IMR-90 (cell line): ENCODE measurements at regions not wholly inside any gene's neighbourhood (a gene's known extent, or its start where the extent isn't known, plus 50 kb on each side); places are given as distances from the start of the nearest gene placed in this dataset.

Experiments
- BHLHE40 ChIP-seq: fragments of 150-350 bp; IDR thresholded peaks from 2 replicates; pipeline ENCODE4 v1.6.1; 2016; ENCODE audit warnings: mild to moderate bottlenecking, low read depth, low read length
- CEBPB ChIP-seq: IDR thresholded peaks from 2 replicates; pipeline ENCODE4 v1.6.1; 2012; ENCODE audit warnings: low read depth, low read length, improper control_type of control experiment
- CHD1 ChIP-seq: IDR thresholded peaks from 2 replicates; pipeline ENCODE4 v1.6.1; 2012; ENCODE audit warnings: low read depth, low read length, improper control_type of control experiment
- CTCF ChIP-seq: conservative IDR thresholded peaks from 2 replicates; pipeline ENCODE4 v1.5.1; 2012; ENCODE audit warnings: mild to moderate bottlenecking, low read depth, low read length, improper control_type of control experiment
- ELK1 ChIP-seq: fragments of 150-350 bp; IDR thresholded peaks from 2 replicates; pipeline ENCODE4 v1.6.1; 2016; ENCODE audit warnings: low read depth, mild to moderate bottlenecking, low read length, moderate library complexity, borderline replicate concordance
- FOS ChIP-seq: fragments of 150-350 bp; IDR thresholded peaks from 2 replicates; pipeline ENCODE4 v1.6.1; 2016; ENCODE audit warnings: low read depth, low read length
- MAFK ChIP-seq: IDR thresholded peaks from 2 replicates; pipeline ENCODE4 v1.6.1; 2012; ENCODE audit warnings: low read depth, low read length, improper control_type of control experiment
- MAZ ChIP-seq: IDR thresholded peaks from 2 replicates; pipeline ENCODE4 v1.6.1; 2012; ENCODE audit warnings: low read depth, mild to moderate bottlenecking, low read length, improper control_type of control experiment, moderate library complexity, borderline replicate concordance
- MXI1 ChIP-seq: IDR thresholded peaks from 2 replicates; pipeline ENCODE4 v1.6.1; 2012; ENCODE audit warnings: low read depth, mild to moderate bottlenecking, low read length, moderate library complexity, borderline replicate concordance
- POLR2A ChIP-seq: IDR thresholded peaks from 2 replicates; pipeline ENCODE4 v1.6.1; 2012; ENCODE audit warnings: mild to moderate bottlenecking, low read depth, low read length
- RAD21 ChIP-seq: IDR thresholded peaks from 2 replicates; pipeline ENCODE4 v1.6.1; 2012; ENCODE audit warnings: low read length, improper control_type of control experiment
- RCOR1 ChIP-seq: IDR thresholded peaks from 2 replicates; pipeline ENCODE4 v1.6.1; 2012; ENCODE audit warnings: mild to moderate bottlenecking, low read length, improper control_type of control experiment; ENCODE audit not compliant: insufficient replicate concordance
- RFX5 ChIP-seq: IDR thresholded peaks from 2 replicates; pipeline ENCODE4 v1.8.0; 2012; ENCODE audit warnings: low read depth, mild to moderate bottlenecking, low read length, moderate library complexity
- SMC3 ChIP-seq: fragments of 150-350 bp; IDR thresholded peaks from 2 replicates; pipeline ENCODE4 v1.6.1; 2016; ENCODE audit warnings: low read depth, mild to moderate bottlenecking, antibody characterized with exemption, low read length, moderate library complexity

- TF ChIP-seq RCOR1 (no peak), RFX5 (no peak), POLR2A (no peak), CTCF (no peak), BHLHE40 (no peak), CEBPB (no peak), FOS (no peak), CHD1 (no peak), MAFK (no peak), MXI1 (no peak), MAZ (no peak), RAD21 (no peak), ELK1 (no peak), SMC3 (no peak)
Observed at GRCh38 chr1:238944028-238944427, 442.3 kb upstream of the CHRM3 start.
